ENCODE measurements at regions not wholly inside any gene's neighbourhood (a gene's known extent, or its start where the extent isn't known, plus 50 kb on each side); places are given as distances from the start of the nearest gene placed in this dataset.

DNA sequence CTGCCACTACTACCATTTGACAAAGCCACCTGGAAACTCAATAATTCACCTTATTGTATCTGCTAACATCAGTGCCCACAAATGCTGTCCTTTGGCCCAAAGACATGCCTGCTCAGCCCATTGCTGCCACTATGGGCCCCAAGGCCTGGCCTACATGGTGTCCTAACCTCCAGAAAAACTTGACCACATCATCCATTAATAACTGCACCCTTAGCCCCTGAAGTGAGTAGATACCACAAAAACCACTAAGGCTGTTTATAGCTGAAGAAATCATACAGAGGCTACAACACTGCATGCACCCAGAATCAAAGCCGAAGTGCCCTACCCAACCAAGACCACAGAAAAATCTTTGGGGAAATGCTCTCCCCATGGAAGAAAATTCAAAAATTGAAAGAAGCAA is 932.8 kb upstream of the SLITRK6 start:
- TF ChIP-seq, protein P1, sequence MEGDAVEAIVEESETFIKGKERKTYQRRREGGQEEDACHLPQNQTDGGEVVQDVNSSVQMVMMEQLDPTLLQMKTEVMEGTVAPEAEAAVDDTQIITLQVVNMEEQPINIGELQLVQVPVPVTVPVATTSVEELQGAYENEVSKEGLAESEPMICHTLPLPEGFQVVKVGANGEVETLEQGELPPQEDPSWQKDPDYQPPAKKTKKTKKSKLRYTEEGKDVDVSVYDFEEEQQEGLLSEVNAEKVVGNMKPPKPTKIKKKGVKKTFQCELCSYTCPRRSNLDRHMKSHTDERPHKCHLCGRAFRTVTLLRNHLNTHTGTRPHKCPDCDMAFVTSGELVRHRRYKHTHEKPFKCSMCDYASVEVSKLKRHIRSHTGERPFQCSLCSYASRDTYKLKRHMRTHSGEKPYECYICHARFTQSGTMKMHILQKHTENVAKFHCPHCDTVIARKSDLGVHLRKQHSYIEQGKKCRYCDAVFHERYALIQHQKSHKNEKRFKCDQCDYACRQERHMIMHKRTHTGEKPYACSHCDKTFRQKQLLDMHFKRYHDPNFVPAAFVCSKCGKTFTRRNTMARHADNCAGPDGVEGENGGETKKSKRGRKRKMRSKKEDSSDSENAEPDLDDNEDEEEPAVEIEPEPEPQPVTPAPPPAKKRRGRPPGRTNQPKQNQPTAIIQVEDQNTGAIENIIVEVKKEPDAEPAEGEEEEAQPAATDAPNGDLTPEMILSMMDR (IDR thresholded peaks at IDR 0.05), result no peak
- TF ChIP-seq POLR2A (IDR thresholded peaks at IDR 0.05), result no peak
